Lower leg skin (tissue), 3 donors: ENCODE measurements at regions not wholly inside any gene's neighbourhood (a gene's known extent, or its start where the extent isn't known, plus 50 kb on each side); places are given as distances from the start of the nearest gene placed in this dataset.

Experiments used
- POLR2A ChIP-seq, 2 donors: fragments of 450-650 bp; IDR thresholded peaks; one replicate each; pipeline ENCODE4 v1.6.1; 2016 to 2017; ENCODE audit warnings: antibody characterized with exemption in 2 of 2, mild to moderate bottlenecking in 1 of 2, moderate library complexity in 1 of 2
- TF ChIP-seq, protein P1 (sequence below), 3 donors: fragments of 450-650 bp; IDR thresholded peaks; one replicate each; pipeline ENCODE4 v1.5.1; 2016; ENCODE audit warnings: antibody characterized with exemption in 3 of 3, mild to moderate bottlenecking in 3 of 3, moderate library complexity in 2 of 3

- TF ChIP-seq, protein P1, sequence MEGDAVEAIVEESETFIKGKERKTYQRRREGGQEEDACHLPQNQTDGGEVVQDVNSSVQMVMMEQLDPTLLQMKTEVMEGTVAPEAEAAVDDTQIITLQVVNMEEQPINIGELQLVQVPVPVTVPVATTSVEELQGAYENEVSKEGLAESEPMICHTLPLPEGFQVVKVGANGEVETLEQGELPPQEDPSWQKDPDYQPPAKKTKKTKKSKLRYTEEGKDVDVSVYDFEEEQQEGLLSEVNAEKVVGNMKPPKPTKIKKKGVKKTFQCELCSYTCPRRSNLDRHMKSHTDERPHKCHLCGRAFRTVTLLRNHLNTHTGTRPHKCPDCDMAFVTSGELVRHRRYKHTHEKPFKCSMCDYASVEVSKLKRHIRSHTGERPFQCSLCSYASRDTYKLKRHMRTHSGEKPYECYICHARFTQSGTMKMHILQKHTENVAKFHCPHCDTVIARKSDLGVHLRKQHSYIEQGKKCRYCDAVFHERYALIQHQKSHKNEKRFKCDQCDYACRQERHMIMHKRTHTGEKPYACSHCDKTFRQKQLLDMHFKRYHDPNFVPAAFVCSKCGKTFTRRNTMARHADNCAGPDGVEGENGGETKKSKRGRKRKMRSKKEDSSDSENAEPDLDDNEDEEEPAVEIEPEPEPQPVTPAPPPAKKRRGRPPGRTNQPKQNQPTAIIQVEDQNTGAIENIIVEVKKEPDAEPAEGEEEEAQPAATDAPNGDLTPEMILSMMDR (IDR thresholded peaks at IDR 0.05): no peak
- no peak for TF ChIP-seq POLR2A (IDR thresholded peaks at IDR 0.05)
Observed at GRCh38 chr14:34111505-34111904, 160.6 kb upstream of the EGLN3 start.
